HL-60 (cell line): ENCODE measurements at regions not wholly inside any gene's neighbourhood (a gene's known extent, or its start where the extent isn't known, plus 50 kb on each side); places are given as distances from the start of the nearest gene placed in this dataset.

Experiments used
- DNase-seq, 2 experiments: peaks; one replicate each; pipeline ENCODE4 v3.0.0-alpha.2; 2010 to 2020; ENCODE audit warnings: low read depth in 1 of 2, low spot score in 1 of 2
- H3K27ac ChIP-seq: fragments of 250-450 bp; sonication (Bioruptor Pico); replicated peaks from 2 replicates; pipeline ENCODE4 v1.5.1; 2020; ENCODE audit warnings: mild to moderate bottlenecking, moderate library complexity
- H3K27me3 ChIP-seq: fragments of 250-450 bp; sonication (Bioruptor Pico); 2 replicates; pipeline ENCODE4 v1.5.1; 2021; ENCODE audit warnings: mild to moderate bottlenecking, moderate library complexity; ENCODE audit not compliant: insufficient read depth, poor library complexity, severe bottlenecking
- H3K4me3 ChIP-seq: replicated peaks from 2 replicates; pipeline ENCODE4 v1.5.1; 2011; ENCODE audit warnings: mild to moderate bottlenecking, control low read depth, low read length; ENCODE audit not compliant: insufficient read depth
- CTCF ChIP-seq: IDR thresholded peaks from one replicate; pipeline ENCODE4 v1.5.1; 2011; ENCODE audit warnings: low read length, control low read depth, inconsistent platforms; ENCODE audit not compliant: insufficient read depth
- GABPA ChIP-seq: IDR thresholded peaks from 2 replicates; pipeline ENCODE4 v1.6.1; 2012; ENCODE audit warnings: low read depth
- POLR2AphosphoS5 ChIP-seq: IDR thresholded peaks from 2 replicates; pipeline ENCODE4 v1.6.1; 2012; ENCODE audit warnings: low read depth
- SPI1 ChIP-seq: IDR thresholded peaks from 2 replicates; pipeline ENCODE4 v1.6.1; 2012; ENCODE audit warnings: low read depth, mild to moderate bottlenecking, borderline replicate concordance
- TF ChIP-seq, protein P1 (sequence below): IDR thresholded peaks from 2 replicates; pipeline ENCODE4 v1.6.1; 2012; ENCODE audit warnings: low read depth; ENCODE audit not compliant: insufficient replicate concordance

DNA sequence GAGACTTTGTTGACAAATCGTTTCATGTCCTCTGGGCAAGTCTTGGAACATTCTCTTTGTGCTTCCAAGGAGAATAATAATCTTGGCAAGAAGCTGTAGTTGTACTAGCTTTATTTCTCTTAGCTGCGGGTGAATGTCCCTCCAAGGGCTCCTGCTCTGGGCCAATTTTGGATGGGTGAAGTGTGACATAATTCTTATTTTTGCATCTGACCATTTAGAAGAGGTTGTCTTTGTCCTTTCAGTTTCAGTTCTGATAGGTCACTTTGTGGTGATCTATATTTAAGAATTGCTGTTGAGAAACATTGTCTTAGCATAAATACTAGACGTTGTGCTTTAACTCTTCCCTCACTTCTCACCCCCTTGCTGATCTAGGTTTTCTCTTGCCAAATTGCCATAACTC lies 164.8 kb upstream of the RORA start:
- DNase-seq, result no peak
- H3K27me3 ChIP-seq, result no peaks in the 10 kb centered on the region
- no peak overlapping the region for H3K27ac ChIP-seq
- TF ChIP-seq SPI1 (no peak), GABPA (no peak), POLR2AphosphoS5 (no peak), CTCF (no peak)
- TF ChIP-seq, protein P1, sequence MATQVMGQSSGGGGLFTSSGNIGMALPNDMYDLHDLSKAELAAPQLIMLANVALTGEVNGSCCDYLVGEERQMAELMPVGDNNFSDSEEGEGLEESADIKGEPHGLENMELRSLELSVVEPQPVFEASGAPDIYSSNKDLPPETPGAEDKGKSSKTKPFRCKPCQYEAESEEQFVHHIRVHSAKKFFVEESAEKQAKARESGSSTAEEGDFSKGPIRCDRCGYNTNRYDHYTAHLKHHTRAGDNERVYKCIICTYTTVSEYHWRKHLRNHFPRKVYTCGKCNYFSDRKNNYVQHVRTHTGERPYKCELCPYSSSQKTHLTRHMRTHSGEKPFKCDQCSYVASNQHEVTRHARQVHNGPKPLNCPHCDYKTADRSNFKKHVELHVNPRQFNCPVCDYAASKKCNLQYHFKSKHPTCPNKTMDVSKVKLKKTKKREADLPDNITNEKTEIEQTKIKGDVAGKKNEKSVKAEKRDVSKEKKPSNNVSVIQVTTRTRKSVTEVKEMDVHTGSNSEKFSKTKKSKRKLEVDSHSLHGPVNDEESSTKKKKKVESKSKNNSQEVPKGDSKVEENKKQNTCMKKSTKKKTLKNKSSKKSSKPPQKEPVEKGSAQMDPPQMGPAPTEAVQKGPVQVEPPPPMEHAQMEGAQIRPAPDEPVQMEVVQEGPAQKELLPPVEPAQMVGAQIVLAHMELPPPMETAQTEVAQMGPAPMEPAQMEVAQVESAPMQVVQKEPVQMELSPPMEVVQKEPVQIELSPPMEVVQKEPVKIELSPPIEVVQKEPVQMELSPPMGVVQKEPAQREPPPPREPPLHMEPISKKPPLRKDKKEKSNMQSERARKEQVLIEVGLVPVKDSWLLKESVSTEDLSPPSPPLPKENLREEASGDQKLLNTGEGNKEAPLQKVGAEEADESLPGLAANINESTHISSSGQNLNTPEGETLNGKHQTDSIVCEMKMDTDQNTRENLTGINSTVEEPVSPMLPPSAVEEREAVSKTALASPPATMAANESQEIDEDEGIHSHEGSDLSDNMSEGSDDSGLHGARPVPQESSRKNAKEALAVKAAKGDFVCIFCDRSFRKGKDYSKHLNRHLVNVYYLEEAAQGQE, result no peak
- H3K4me3 ChIP-seq, result no peak overlapping the region

DNA sequence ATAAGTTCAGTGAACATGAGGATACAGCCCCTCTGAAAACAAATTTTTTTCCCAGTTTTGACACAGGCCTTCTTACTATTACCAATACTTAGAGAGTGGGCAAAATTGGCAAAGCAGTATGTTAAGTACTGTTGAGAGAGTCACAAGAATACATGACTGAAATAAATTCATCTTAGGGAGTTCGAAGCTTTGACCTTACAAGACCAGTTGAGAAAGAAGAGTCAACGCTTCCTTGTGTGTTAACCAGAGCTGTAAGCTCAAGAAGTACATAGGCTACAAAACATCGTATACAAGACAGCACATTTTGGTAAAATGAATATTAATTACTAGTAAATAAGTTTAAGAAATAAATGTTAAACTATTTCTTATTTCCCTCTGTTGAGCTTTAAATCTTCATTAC lies 164.4 kb upstream of the RORA start:
- TF ChIP-seq POLR2AphosphoS5 (no peak), GABPA (no peak), CTCF (no peak), SPI1 (no peak)
- TF ChIP-seq, protein P1, result no peak
- H3K4me3 ChIP-seq, result no peak overlapping the region

GRCh38 chr15:61390138-61390537 lies 161.0 kb upstream of the RORA start:
- TF ChIP-seq CTCF (no peak), SPI1 (no peak), POLR2AphosphoS5 (no peak), GABPA (no peak)
- TF ChIP-seq, protein P1, result no peak
- H3K27ac ChIP-seq, result no peak overlapping the region
- no peak overlapping the region for H3K4me3 ChIP-seq
- H3K27me3 ChIP-seq, result no peaks in the 10 kb centered on the region
- no peak for DNase-seq

More for the DNA sequence above, 164.4 kb upstream of the RORA start:
- Histone ChIP-seq H3K27ac (no peak overlapping the region), H3K27me3 (no peaks in the 10 kb centered on the region)
- no peak for DNase-seq
